ENCODE measurements at regions not wholly inside any gene's neighbourhood (a gene's known extent, or its start where the extent isn't known, plus 50 kb on each side); places are given as distances from the start of the nearest gene placed in this dataset.

GRCh38 chr2:168394262-168394661, 61.8 kb upstream of the CERS6 start:
- no peak overlapping the region for H3K27ac Mint-ChIP-seq (ENCODE audit: unreplicated experiment)
- no peak for DNase-seq (ENCODE audit: low spot score)
- peaks cover 4% of the 10 kb centered on the region for H3K4me1 Mint-ChIP-seq (ENCODE audit: unreplicated experiment)
- no peaks in the 10 kb centered on the region for H3K9me3 Mint-ChIP-seq (ENCODE audit: unreplicated experiment)
- no peak for TF ChIP-seq CTCF (IDR thresholded peaks at IDR 0.05; ENCODE audit: unreplicated experiment)
- no peaks in the 10 kb centered on the region for H3K27me3 Mint-ChIP-seq (ENCODE audit: unreplicated experiment)
- H3K36me3 Mint-ChIP-seq (ENCODE audit: low read depth, unreplicated experiment) = no peaks in the 10 kb centered on the region
- no peak overlapping the region for H3K4me3 Mint-ChIP-seq (ENCODE audit: unreplicated experiment)

- Mint-ChIP-seq H3K4me1 (ENCODE audit: unreplicated experiment) (peaks cover 4% of the 10 kb centered on the region), H3K9me3 (ENCODE audit: unreplicated experiment) (no peaks in the 10 kb centered on the region), H3K4me3 (ENCODE audit: unreplicated experiment) (no peak overlapping the region), H3K36me3 (ENCODE audit: low read depth, unreplicated experiment) (no peaks in the 10 kb centered on the region), H3K27ac (ENCODE audit: unreplicated experiment) (no peak overlapping the region), H3K27me3 (ENCODE audit: unreplicated experiment) (no peaks in the 10 kb centered on the region)
- DNase-seq (ENCODE audit: low spot score) = no peak
- TF ChIP-seq CTCF (IDR thresholded peaks at IDR 0.05; ENCODE audit: unreplicated experiment) = no peak
Observed at GRCh38 chr2:168396131-168396530, 59.9 kb upstream of the CERS6 start.

- DNase-seq (ENCODE audit: low spot score) = no peak
- H3K4me3 Mint-ChIP-seq (ENCODE audit: unreplicated experiment) = no peak overlapping the region
- no peak for TF ChIP-seq CTCF (IDR thresholded peaks at IDR 0.05; ENCODE audit: unreplicated experiment)
- peaks cover 4% of the 10 kb centered on the region for H3K4me1 Mint-ChIP-seq (ENCODE audit: unreplicated experiment)
- H3K9me3 Mint-ChIP-seq (ENCODE audit: unreplicated experiment) = no peaks in the 10 kb centered on the region
- no peaks in the 10 kb centered on the region for H3K27me3 Mint-ChIP-seq (ENCODE audit: unreplicated experiment)
- no peaks in the 10 kb centered on the region for H3K36me3 Mint-ChIP-seq (ENCODE audit: low read depth, unreplicated experiment)
- H3K27ac Mint-ChIP-seq (ENCODE audit: unreplicated experiment) = no peak overlapping the region
Observed at GRCh38 chr2:168397629-168398028, 58.4 kb upstream of the CERS6 start.

DNA sequence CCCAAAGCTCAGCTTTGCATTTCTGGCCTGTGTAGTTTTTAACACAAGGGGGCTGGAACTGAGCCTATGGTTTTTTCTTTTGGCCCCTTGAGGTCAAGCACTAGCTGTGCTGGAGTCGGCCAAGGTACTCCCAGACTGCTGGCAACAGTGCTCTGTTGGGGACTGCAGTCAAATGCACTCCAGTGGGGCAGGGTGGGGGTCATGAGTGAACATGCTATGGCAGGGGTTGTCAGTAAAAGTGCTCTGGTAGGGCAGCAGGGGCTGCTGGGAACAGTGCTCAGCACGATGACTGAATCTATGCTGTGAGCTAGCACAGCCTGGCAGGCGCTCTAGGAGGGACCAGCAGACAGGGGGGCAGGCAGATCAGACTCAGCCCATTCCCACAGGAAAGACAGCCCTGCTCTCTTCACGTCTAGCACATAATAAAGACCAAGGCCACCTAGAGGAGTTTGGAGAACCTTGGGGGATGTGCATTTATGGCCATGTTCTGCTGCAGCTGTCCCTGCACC, 55.0 kb upstream of the CERS6 start:
- H3K27ac Mint-ChIP-seq (ENCODE audit: unreplicated experiment) = no peak overlapping the region
- no peaks in the 10 kb centered on the region for H3K36me3 Mint-ChIP-seq (ENCODE audit: low read depth, unreplicated experiment)
- no peak for DNase-seq (ENCODE audit: low spot score)
- no peaks in the 10 kb centered on the region for H3K9me3 Mint-ChIP-seq (ENCODE audit: unreplicated experiment)
- peaks cover 4% of the 10 kb centered on the region for H3K4me1 Mint-ChIP-seq (ENCODE audit: unreplicated experiment)
- H3K27me3 Mint-ChIP-seq (ENCODE audit: unreplicated experiment) = peaks cover 4% of the 10 kb centered on the region
- TF ChIP-seq CTCF (IDR thresholded peaks at IDR 0.05; ENCODE audit: unreplicated experiment) = no peak
- H3K4me3 Mint-ChIP-seq (ENCODE audit: unreplicated experiment) = no peak overlapping the region

- H3K27ac Mint-ChIP-seq (ENCODE audit: unreplicated experiment) = no peak overlapping the region
- H3K27me3 Mint-ChIP-seq (ENCODE audit: unreplicated experiment) = peaks cover 4% of the 10 kb centered on the region
- no peak for DNase-seq (ENCODE audit: low spot score)
- H3K4me3 Mint-ChIP-seq (ENCODE audit: unreplicated experiment) = no peak overlapping the region
- H3K36me3 Mint-ChIP-seq (ENCODE audit: low read depth, unreplicated experiment) = no peaks in the 10 kb centered on the region
- H3K9me3 Mint-ChIP-seq (ENCODE audit: unreplicated experiment) = no peaks in the 10 kb centered on the region
- no peak for TF ChIP-seq CTCF (IDR thresholded peaks at IDR 0.05; ENCODE audit: unreplicated experiment)
- H3K4me1 Mint-ChIP-seq (ENCODE audit: unreplicated experiment) = peaks cover 4% of the 10 kb centered on the region
Observed at GRCh38 chr2:168401771-168402170, 54.3 kb upstream of the CERS6 start.
